Neuronal stem cell (in vitro differentiated cells): ENCODE measurements at regions not wholly inside any gene's neighbourhood (a gene's known extent, or its start where the extent isn't known, plus 50 kb on each side); places are given as distances from the start of the nearest gene placed in this dataset.
A peak's percentile ranks its signal among the peaks of the same experiment; 100 is the strongest.

Experiments used
- DNase-seq: peaks from one replicate; pipeline ENCODE4 v3.0.0-alpha.2; 2013; ENCODE audit warnings: low spot score
- H2AFZ ChIP-seq: one replicate; pipeline ENCODE4 v1.6.1; 2013; ENCODE audit warnings: mild to moderate bottlenecking, low read length, inconsistent platforms
- H2AK5ac ChIP-seq: 2 replicates; pipeline ENCODE4 v1.6.1; 2013; ENCODE audit warnings: low read depth, mild to moderate bottlenecking, inconsistent platforms, low read length, moderate library complexity, mixed read lengths
- H2BK120ac ChIP-seq: 2 replicates; pipeline ENCODE4 v1.6.1; 2013; ENCODE audit warnings: low read depth, mild to moderate bottlenecking, inconsistent platforms, low read length, moderate library complexity, mixed read lengths
- H2BK12ac ChIP-seq: one replicate; pipeline ENCODE4 v1.6.1; 2013; ENCODE audit warnings: low read length, inconsistent platforms
- H2BK15ac ChIP-seq: 2 replicates; pipeline ENCODE4 v1.6.1; 2013; ENCODE audit warnings: mild to moderate bottlenecking, low read length, inconsistent platforms, mixed read lengths
- H2BK5ac ChIP-seq: one replicate; pipeline ENCODE4 v1.6.1; 2013; ENCODE audit warnings: inconsistent platforms, mild to moderate bottlenecking, low read length, moderate library complexity
- H3K14ac ChIP-seq: one replicate; pipeline ENCODE4 v1.6.1; 2013; ENCODE audit warnings: low read length, inconsistent platforms
- H3K18ac ChIP-seq: 2 replicates; pipeline ENCODE4 v1.6.1; 2013; ENCODE audit warnings: low read length, inconsistent platforms
- H3K23ac ChIP-seq: 2 replicates; pipeline ENCODE4 v1.6.1; 2013; ENCODE audit warnings: low read depth, mild to moderate bottlenecking, mixed read lengths, low read length, inconsistent platforms; ENCODE audit not compliant: poor library complexity
- H3K27ac ChIP-seq: replicated peaks from 3 replicates; pipeline ENCODE4 v1.5.1; 2013; ENCODE audit warnings: low read length, inconsistent platforms
- H3K27me3 ChIP-seq, 3 experiments: 2 replicates each; pipeline ENCODE4 v1.6.1; 2013; ENCODE audit warnings: low read length in 3 of 3, mild to moderate bottlenecking in 2 of 3, inconsistent platforms in 1 of 3, low read depth in 1 of 3, mixed read lengths in 1 of 3, moderate library complexity in 1 of 3; ENCODE audit not compliant: control insufficient read depth in 3 of 3, insufficient read depth in 3 of 3
- H3K36me3 ChIP-seq, 2 donors: replicated peaks in 1 of 2; 2 replicates each; pipeline ENCODE4 v1.6.1; 2013; ENCODE audit warnings: low read length in 2 of 2; ENCODE audit not compliant: control insufficient read depth in 2 of 2, insufficient read depth in 2 of 2
- H3K4ac ChIP-seq: 2 replicates; pipeline ENCODE4 v1.6.1; 2013; ENCODE audit warnings: inconsistent platforms, mild to moderate bottlenecking, low read length, moderate library complexity
- H3K4me1 ChIP-seq, 2 donors: 1 replicate in 1 of 2; 2 replicates in 1 of 2; pipeline ENCODE4 v1.6.1; 2013; ENCODE audit warnings: low read length in 2 of 2, low read depth in 1 of 2; ENCODE audit not compliant: control insufficient read depth in 2 of 2, insufficient read depth in 1 of 2
- H3K4me2 ChIP-seq: one replicate; pipeline ENCODE4 v1.6.1; 2013; ENCODE audit warnings: mild to moderate bottlenecking, low read length, inconsistent platforms; ENCODE audit not compliant: insufficient read depth, poor library complexity, severe bottlenecking
- H3K4me3 ChIP-seq, 2 donors: 2 replicates each; pipeline ENCODE4 v1.5.1; 2013; ENCODE audit warnings: low read length in 2 of 2, mild to moderate bottlenecking in 2 of 2, inconsistent platforms in 1 of 2, moderate library complexity in 1 of 2
- H3K79me1 ChIP-seq: one replicate; pipeline ENCODE4 v1.6.1; 2013; ENCODE audit warnings: low read depth, mild to moderate bottlenecking, inconsistent platforms, low read length, moderate library complexity
- H3K9ac ChIP-seq: one replicate; pipeline ENCODE4 v1.6.1; 2013; ENCODE audit warnings: mild to moderate bottlenecking, low read depth, low read length, inconsistent platforms; ENCODE audit not compliant: poor library complexity
- H3K9me3 ChIP-seq, 2 donors: replicated peaks in 1 of 2; 2 replicates each; pipeline versions ENCODE3 to v1.6.1; 2013; ENCODE audit warnings: low read length in 2 of 2, mild to moderate bottlenecking in 2 of 2, inconsistent platforms in 1 of 2, low read depth in 1 of 2, mixed read lengths in 1 of 2, moderate library complexity in 1 of 2; ENCODE audit not compliant: control insufficient read depth in 2 of 2, insufficient read depth in 1 of 2
- H4K8ac ChIP-seq: one replicate; pipeline ENCODE4 v1.6.1; 2013; ENCODE audit warnings: low read depth, mild to moderate bottlenecking, inconsistent platforms, low read length, moderate library complexity
- H4K91ac ChIP-seq: one replicate; pipeline ENCODE4 v1.6.1; 2013; ENCODE audit warnings: low read length, low read depth, mild to moderate bottlenecking, inconsistent platforms; ENCODE audit not compliant: poor library complexity
- whole genome bisulfite sequencing, 2 donors: extraction: QIAGEN DNeasy Blood & Tissue Kit; methylation state at CpG; one replicate each; pipeline ENCODE4 v1.1.7; 2013; ENCODE audit warnings: missing lambda C conversion rate in 2 of 2, mixed read lengths in 1 of 2; ENCODE audit not compliant: insufficient read length in 2 of 2, insufficient replicate concordance in 1 of 2; ENCODE audit errors: extremely low coverage in 2 of 2; 5-methylcytosine and 5-hydroxymethylcytosine counted together

- no peak for DNase-seq
- Histone ChIP-seq H3K9me3 (no peaks in the 10 kb centered on the region), H3K14ac (no peak overlapping the region), H2BK5ac (no peak overlapping the region), H2AK5ac (no peak overlapping the region), H3K36me3 (no peaks in the 10 kb centered on the region), H2AFZ (no peak overlapping the region), H3K23ac (no peak overlapping the region), H3K9ac (no peak overlapping the region), H3K27ac (no peak overlapping the region), H2BK120ac (no peak overlapping the region), H3K4ac (no peak overlapping the region), H3K18ac (no peak overlapping the region), H3K4me2 (no peak overlapping the region), H4K8ac (no peak overlapping the region), H3K4me1 (peaks cover 0 to 7% of the 10 kb centered on the region in 2 donors), H3K27me3 (peaks cover 0 to 3% (median 0%) of the 10 kb centered on the region in 3 experiments), H3K4me3 (no peak overlapping the region), H2BK15ac (no peak overlapping the region), H3K79me1 (no peaks in the 10 kb centered on the region), H2BK12ac (no peak overlapping the region), H4K91ac (no peak overlapping the region)
- no CpG with 5 or more reads among the region's 8 CpGs for WGBS, 2 donors
Measured at GRCh38 chr15:98397419-98397818, 250.9 kb upstream of the IGF1R start.

DNA sequence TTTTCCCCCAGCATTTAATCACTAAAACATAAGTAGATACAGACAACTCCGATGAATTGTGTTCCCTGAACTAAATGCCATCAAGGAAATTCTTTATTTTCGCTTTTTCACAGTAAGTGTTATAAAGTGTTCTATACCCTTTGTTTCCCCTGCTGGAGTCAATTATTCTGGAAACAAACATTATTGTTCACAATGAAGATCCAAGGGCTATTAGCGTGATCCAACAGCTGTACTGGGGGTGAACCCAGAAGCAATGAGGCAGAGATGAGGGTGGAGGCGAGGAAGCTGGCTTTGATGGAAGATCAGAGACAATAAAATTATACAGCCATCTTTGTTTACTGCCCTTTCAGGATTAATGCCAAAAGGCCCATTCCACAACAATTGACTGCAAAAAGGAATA, 250.3 kb upstream of the IGF1R start:
- DNase-seq = no peak
- no peak overlapping the region for H3K23ac ChIP-seq

GRCh38 chr15:98398886-98399285, 249.5 kb upstream of the IGF1R start:
- Histone ChIP-seq H2BK15ac (no peak overlapping the region), H3K4ac (no peak overlapping the region), H3K27me3 (no peaks in the 10 kb centered on the region), H3K23ac (peak overlapping the region; percentile 27), H3K9me3 (no peaks in the 10 kb centered on the region), H3K36me3 (no peaks in the 10 kb centered on the region), H2AK5ac (no peak overlapping the region), H3K14ac (no peak overlapping the region), H3K27ac (no peak overlapping the region), H2BK5ac (no peak overlapping the region), H4K91ac (no peak overlapping the region), H3K18ac (no peak overlapping the region), H2BK120ac (no peak overlapping the region), H3K4me2 (no peak overlapping the region), H4K8ac (no peak overlapping the region), H3K4me1 (peaks cover 0 to 7% of the 10 kb centered on the region in 2 donors), H2BK12ac (no peak overlapping the region), H3K9ac (no peak overlapping the region), H2AFZ (no peak overlapping the region), H3K4me3 (no peak overlapping the region), H3K79me1 (no peaks in the 10 kb centered on the region)
- whole genome bisulfite sequencing, 2 donors = no CpG with 5 or more reads among the region's 4 CpGs
- DNase-seq = no peak

More for the DNA sequence above, 250.3 kb upstream of the IGF1R start:
- WGBS, 2 donors = no CpG with 5 or more reads among the region's 4 CpGs
- Histone ChIP-seq H2BK5ac (no peak overlapping the region), H2AFZ (no peak overlapping the region), H2BK12ac (no peak overlapping the region), H2AK5ac (no peak overlapping the region), H2BK15ac (no peak overlapping the region), H3K27ac (no peak overlapping the region), H3K36me3 (no peaks in the 10 kb centered on the region), H4K91ac (no peak overlapping the region), H3K4ac (no peak overlapping the region), H3K4me3 (no peak overlapping the region), H3K27me3 (peaks cover 0 to 3% (median 0%) of the 10 kb centered on the region in 3 experiments), H4K8ac (no peak overlapping the region), H3K9me3 (no peaks in the 10 kb centered on the region), H3K14ac (no peak overlapping the region), H3K9ac (no peak overlapping the region), H3K4me1 (peaks cover 0 to 7% of the 10 kb centered on the region in 2 donors), H3K4me2 (no peak overlapping the region), H3K79me1 (no peaks in the 10 kb centered on the region), H2BK120ac (no peak overlapping the region), H3K18ac (no peak overlapping the region)

DNA sequence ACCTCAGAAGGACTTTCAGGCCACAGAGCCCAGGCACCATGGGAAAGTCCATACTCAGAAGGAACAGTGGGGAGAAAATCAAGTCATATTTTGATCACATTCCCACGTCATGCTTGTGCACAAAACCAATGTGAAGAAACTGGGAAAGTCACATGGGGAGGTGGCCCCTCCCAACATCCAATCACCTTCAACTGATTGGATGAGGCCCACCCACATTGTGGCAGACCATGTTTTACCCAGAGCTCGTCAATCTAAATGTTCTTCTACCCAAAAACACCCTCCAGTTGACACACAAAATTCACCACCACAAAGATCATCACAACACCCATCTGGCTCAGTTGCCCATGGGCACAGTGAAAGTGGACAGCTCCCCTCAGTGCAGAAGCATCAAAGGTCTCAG, 248.2 kb upstream of the IGF1R start:
- Histone ChIP-seq H3K27me3 (no peaks in the 10 kb centered on the region), H3K4ac (no peak overlapping the region), H3K9ac (no peak overlapping the region), H2AFZ (no peak overlapping the region), H2BK5ac (no peak overlapping the region), H3K18ac (no peak overlapping the region), H3K4me1 (peaks cover 0 to 7% of the 10 kb centered on the region in 2 donors), H2BK12ac (no peak overlapping the region), H3K27ac (no peak overlapping the region), H3K14ac (no peak overlapping the region), H3K79me1 (no peaks in the 10 kb centered on the region), H2BK120ac (no peak overlapping the region), H3K9me3 (no peaks in the 10 kb centered on the region), H4K91ac (no peak overlapping the region), H3K4me3 (no peak overlapping the region), H2BK15ac (no peak overlapping the region), H3K36me3 (no peaks in the 10 kb centered on the region), H3K4me2 (no peak overlapping the region), H4K8ac (no peak overlapping the region), H2AK5ac (no peak overlapping the region), H3K23ac (no peak overlapping the region)
- DNase-seq = no peak
- WGBS, 2 donors = no CpG with 5 or more reads among the region's 2 CpGs
